Memory B cell (primary cell): ENCODE measurements at regions not wholly inside any gene's neighbourhood (a gene's known extent, or its start where the extent isn't known, plus 50 kb on each side); places are given as distances from the start of the nearest gene placed in this dataset.

Experiments
- ATAC-seq: fragments of 150-1000 bp; cut with Tn5 transposase; 2 replicates; pipeline ENCODE4 v1.10.0; 2021; ENCODE audit warnings: low read depth, mild to moderate bottlenecking, moderate library complexity
- DNase-seq, 2 donors: peaks; one replicate each; pipeline ENCODE4 v3.0.0; 2022; ENCODE audit warnings: low spot score in 2 of 2
- H3K27ac Mint-ChIP-seq: one replicate; pipeline ENCODE4 v1.8.0; 2022; ENCODE audit warnings: mild to moderate bottlenecking, moderate library complexity, mixed read lengths
- H3K27me3 Mint-ChIP-seq: one replicate; pipeline ENCODE4 v1.8.0; 2022; ENCODE audit warnings: mixed read lengths
- H3K36me3 Mint-ChIP-seq: one replicate; pipeline ENCODE4 v1.8.0; 2022; ENCODE audit warnings: mild to moderate bottlenecking, mixed read lengths
- H3K4me1 Mint-ChIP-seq: one replicate; pipeline ENCODE4 v1.8.0; 2022; ENCODE audit warnings: mixed read lengths
- H3K4me3 Mint-ChIP-seq: one replicate; pipeline ENCODE4 v1.8.0; 2022; ENCODE audit warnings: mild to moderate bottlenecking, moderate library complexity, mixed read lengths
- H3K9me3 Mint-ChIP-seq: one replicate; pipeline ENCODE4 v1.8.0; 2022; ENCODE audit warnings: mixed read lengths

GRCh38 chr18:27423581-27423980 is 238.5 kb upstream of the CHST9 start:
- Mint-ChIP-seq H3K4me3 (no peak overlapping the region), H3K4me1 (no peaks in the 10 kb centered on the region), H3K36me3 (no peaks in the 10 kb centered on the region), H3K27me3 (no peaks in the 10 kb centered on the region), H3K9me3 (peaks cover 1% of the 10 kb centered on the region), H3K27ac (no peak overlapping the region)
- ATAC-seq, result no peak
- DNase-seq, result no peak

- Mint-ChIP-seq H3K9me3 (peaks cover 1% of the 10 kb centered on the region), H3K36me3 (no peaks in the 10 kb centered on the region), H3K4me1 (no peaks in the 10 kb centered on the region), H3K27ac (no peak overlapping the region), H3K4me3 (no peak overlapping the region), H3K27me3 (no peaks in the 10 kb centered on the region)
- DNase-seq (no peak), ATAC-seq (no peak)
These were observed 234.5 kb upstream of the CHST9 start for GRCh38 chr18:27419646-27420045.

DNA sequence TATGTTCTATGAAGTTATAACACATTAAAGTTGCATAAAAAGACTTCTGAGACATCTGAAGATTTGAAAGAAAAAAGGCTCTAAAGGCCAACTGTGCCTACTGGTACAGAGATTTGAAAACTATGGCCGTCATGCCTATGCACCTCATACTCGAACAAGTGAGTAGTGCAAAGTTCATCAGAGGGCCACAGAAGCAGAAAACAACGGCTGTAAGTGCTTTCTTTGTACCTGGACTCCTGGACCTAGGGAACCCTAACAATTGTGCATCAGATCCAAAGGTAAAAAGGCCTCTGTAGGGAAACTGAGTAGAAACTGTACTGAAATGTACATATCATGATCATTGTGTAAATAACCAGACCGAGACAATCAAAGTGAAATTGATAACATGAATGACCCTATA is 230.4 kb upstream of the CHST9 start:
- Mint-ChIP-seq H3K36me3 (no peaks in the 10 kb centered on the region), H3K9me3 (no peaks in the 10 kb centered on the region), H3K27me3 (no peaks in the 10 kb centered on the region), H3K27ac (no peak overlapping the region), H3K4me1 (no peaks in the 10 kb centered on the region), H3K4me3 (no peak overlapping the region)
- no peak for DNase-seq
- ATAC-seq, result no peak

DNA sequence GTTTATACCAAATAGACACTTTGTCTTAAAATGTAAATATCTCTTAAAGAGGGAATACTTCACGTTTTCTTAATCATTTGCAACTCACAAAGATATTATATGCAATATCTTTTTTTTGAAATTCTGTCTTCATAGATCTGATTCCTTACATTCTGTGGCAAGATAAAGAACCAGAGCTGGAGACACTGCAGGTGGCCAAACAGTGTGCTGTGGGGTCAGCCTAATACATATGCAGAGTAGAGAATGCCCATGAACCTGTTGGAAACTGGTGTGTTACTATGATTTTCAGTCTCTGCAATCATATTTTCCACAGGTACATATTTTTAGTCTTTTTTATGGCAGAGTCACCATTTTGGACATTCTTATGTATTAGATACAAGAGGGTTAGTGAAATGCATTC is 229.6 kb upstream of the CHST9 start:
- DNase-seq (no peak), ATAC-seq (no peak)
- H3K4me1 Mint-ChIP-seq, result no peaks in the 10 kb centered on the region
- H3K9me3 Mint-ChIP-seq, result no peaks in the 10 kb centered on the region
- no peak overlapping the region for H3K27ac Mint-ChIP-seq
- no peak overlapping the region for H3K4me3 Mint-ChIP-seq
- H3K36me3 Mint-ChIP-seq, result no peaks in the 10 kb centered on the region
- H3K27me3 Mint-ChIP-seq, result no peaks in the 10 kb centered on the region

DNA sequence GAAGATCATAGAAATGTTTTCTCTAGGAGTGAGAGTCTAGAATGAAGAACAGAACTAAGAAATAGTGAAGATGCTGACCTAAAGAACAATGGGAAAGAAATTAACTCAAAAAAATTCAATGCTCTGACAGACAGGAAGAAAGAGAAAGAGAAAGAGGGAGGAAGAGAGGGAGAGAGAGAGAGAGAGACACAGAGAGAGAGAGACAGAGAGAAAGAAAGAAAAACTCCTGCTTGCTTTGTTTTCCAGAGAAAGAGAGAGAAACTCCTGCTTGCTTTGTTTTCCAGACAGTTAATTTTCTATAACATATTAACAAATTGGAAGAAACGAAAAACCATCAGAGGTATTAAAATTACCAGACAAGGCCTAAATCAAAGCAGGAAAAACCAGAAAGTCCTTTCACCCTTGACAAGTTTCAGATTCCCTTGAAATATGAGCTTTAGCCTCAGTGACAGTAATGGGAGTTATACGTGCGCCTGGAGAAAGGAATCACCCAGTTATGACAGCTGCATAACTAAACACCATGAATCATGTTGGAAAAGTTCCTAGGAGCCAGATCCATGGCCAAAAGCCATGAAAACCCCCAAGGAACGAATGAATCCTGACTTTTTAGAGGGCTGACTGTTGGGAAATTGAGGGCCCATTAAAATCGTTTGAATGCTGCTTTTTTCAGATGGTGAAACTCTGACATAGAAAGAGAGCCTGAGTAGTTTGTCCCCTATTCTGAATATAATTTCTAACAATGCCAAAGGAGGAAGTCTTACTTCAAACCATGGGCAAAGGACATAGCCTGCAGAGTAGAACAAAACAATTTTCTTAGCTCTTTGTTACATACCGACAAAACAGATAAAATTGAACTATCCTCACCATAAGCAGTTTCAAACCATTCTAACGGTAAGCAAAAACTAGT is 228.6 kb upstream of the CHST9 start:
- DNase-seq (no peak), ATAC-seq (no peak)
- Mint-ChIP-seq H3K36me3 (no peaks in the 10 kb centered on the region), H3K4me3 (no peak overlapping the region), H3K27ac (no peak overlapping the region), H3K27me3 (no peaks in the 10 kb centered on the region), H3K4me1 (no peaks in the 10 kb centered on the region), H3K9me3 (no peaks in the 10 kb centered on the region)

- DNase-seq, result no peak
- no peaks in the 10 kb centered on the region for H3K36me3 Mint-ChIP-seq
- H3K27ac Mint-ChIP-seq, result no peak overlapping the region
- ATAC-seq, result no peak
- H3K27me3 Mint-ChIP-seq, result no peaks in the 10 kb centered on the region
- H3K4me3 Mint-ChIP-seq, result no peak overlapping the region
- H3K4me1 Mint-ChIP-seq, result no peaks in the 10 kb centered on the region
- no peaks in the 10 kb centered on the region for H3K9me3 Mint-ChIP-seq
These were observed 227.4 kb upstream of the CHST9 start for GRCh38 chr18:27412556-27412955.

GRCh38 chr18:27411911-27412310 is 226.8 kb upstream of the CHST9 start:
- Mint-ChIP-seq H3K9me3 (no peaks in the 10 kb centered on the region), H3K36me3 (no peaks in the 10 kb centered on the region), H3K27ac (no peak overlapping the region), H3K4me1 (no peaks in the 10 kb centered on the region), H3K27me3 (no peaks in the 10 kb centered on the region), H3K4me3 (no peak overlapping the region)
- DNase-seq, result no peak
- ATAC-seq, result no peak

GRCh38 chr18:27411013-27411412 is 225.9 kb upstream of the CHST9 start:
- Mint-ChIP-seq H3K9me3 (no peaks in the 10 kb centered on the region), H3K4me3 (no peak overlapping the region), H3K4me1 (no peaks in the 10 kb centered on the region), H3K27ac (no peak overlapping the region), H3K36me3 (no peaks in the 10 kb centered on the region), H3K27me3 (no peaks in the 10 kb centered on the region)
- DNase-seq (no peak), ATAC-seq (no peak)

- ATAC-seq, result no peak
- no peaks in the 10 kb centered on the region for H3K27me3 Mint-ChIP-seq
- no peaks in the 10 kb centered on the region for H3K4me1 Mint-ChIP-seq
- no peak overlapping the region for H3K4me3 Mint-ChIP-seq
- no peak for DNase-seq
- H3K9me3 Mint-ChIP-seq, result no peaks in the 10 kb centered on the region
- no peaks in the 10 kb centered on the region for H3K36me3 Mint-ChIP-seq
- H3K27ac Mint-ChIP-seq, result no peak overlapping the region
These were observed 219.7 kb upstream of the CHST9 start for GRCh38 chr18:27404855-27405254.

GRCh38 chr18:27400001-27400400 is 214.9 kb upstream of the CHST9 start:
- DNase-seq (no peak), ATAC-seq (no peak)
- Mint-ChIP-seq H3K36me3 (no peaks in the 10 kb centered on the region), H3K27ac (no peak overlapping the region), H3K4me3 (no peak overlapping the region), H3K27me3 (no peaks in the 10 kb centered on the region), H3K9me3 (no peaks in the 10 kb centered on the region), H3K4me1 (no peaks in the 10 kb centered on the region)

DNA sequence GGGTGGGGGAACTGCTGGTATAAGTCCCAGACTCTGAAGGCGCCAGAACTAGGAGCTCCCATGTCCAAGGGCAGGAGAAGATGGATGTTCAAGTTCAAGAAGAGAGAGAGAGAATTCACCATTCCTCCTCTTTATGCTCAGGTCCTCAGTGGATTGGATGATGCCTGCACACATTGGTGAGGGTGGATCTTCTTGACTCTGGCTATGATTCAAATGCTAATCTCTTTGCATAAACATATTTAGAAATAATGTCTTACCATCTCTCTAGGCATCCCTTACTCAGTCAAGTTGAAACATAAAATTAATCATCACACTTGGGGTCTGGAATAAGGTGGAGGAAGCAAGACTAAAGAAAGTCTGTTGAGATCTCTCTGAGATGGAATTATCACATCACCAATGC is 210.6 kb upstream of the CHST9 start:
- Mint-ChIP-seq H3K27me3 (no peaks in the 10 kb centered on the region), H3K27ac (no peak overlapping the region), H3K9me3 (peaks cover 2% of the 10 kb centered on the region), H3K4me1 (no peaks in the 10 kb centered on the region), H3K36me3 (no peaks in the 10 kb centered on the region), H3K4me3 (no peak overlapping the region)
- DNase-seq (no peak), ATAC-seq (no peak)

- no peak for DNase-seq
- no peaks in the 10 kb centered on the region for H3K27me3 Mint-ChIP-seq
- H3K27ac Mint-ChIP-seq, result no peak overlapping the region
- no peak for ATAC-seq
- no peaks in the 10 kb centered on the region for H3K36me3 Mint-ChIP-seq
- H3K4me1 Mint-ChIP-seq, result no peaks in the 10 kb centered on the region
- H3K4me3 Mint-ChIP-seq, result no peak overlapping the region
- peaks cover 4% of the 10 kb centered on the region for H3K9me3 Mint-ChIP-seq
These were observed 209.6 kb upstream of the CHST9 start for GRCh38 chr18:27394687-27395086.

DNA sequence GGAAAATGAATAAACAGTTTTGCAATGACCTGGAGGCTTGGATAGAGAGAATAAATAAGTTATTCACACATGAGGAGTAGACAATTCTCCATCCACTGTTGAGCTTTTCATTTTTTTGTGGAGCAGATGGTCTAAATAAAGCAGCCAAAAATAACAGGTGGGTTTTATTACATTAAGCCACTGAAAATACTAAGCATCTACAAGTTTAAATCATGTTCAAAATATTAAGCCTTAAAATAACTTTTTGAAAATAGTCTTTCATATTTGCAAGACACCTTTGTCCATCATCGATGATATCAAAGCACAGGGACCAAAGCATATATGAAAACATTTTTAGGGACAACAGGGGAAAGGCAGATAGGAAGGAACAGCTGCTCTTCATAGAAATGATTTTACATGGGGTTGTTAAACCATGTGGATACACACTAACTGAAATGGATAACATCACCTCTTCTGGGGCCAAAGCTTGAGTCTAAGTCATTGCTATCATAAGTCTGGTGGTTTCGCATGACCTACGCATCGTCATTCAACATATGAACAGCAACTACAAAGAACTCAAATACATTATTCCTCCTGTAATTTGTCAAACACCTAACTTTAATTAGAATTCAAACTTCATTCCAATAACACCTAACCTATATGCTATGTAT is 197.6 kb upstream of the CHST9 start:
- no peak overlapping the region for H3K27ac Mint-ChIP-seq
- H3K36me3 Mint-ChIP-seq, result no peaks in the 10 kb centered on the region
- no peak for DNase-seq
- ATAC-seq, result no peak
- H3K9me3 Mint-ChIP-seq, result peaks cover 11% of the 10 kb centered on the region
- H3K4me1 Mint-ChIP-seq, result no peaks in the 10 kb centered on the region
- no peak overlapping the region for H3K4me3 Mint-ChIP-seq
- H3K27me3 Mint-ChIP-seq, result no peaks in the 10 kb centered on the region

- H3K9me3 Mint-ChIP-seq, result peaks cover 5% of the 10 kb centered on the region
- H3K27me3 Mint-ChIP-seq, result no peaks in the 10 kb centered on the region
- ATAC-seq (no peak), DNase-seq (no peak)
- no peak overlapping the region for H3K4me3 Mint-ChIP-seq
- no peaks in the 10 kb centered on the region for H3K36me3 Mint-ChIP-seq
- no peak overlapping the region for H3K27ac Mint-ChIP-seq
- no peaks in the 10 kb centered on the region for H3K4me1 Mint-ChIP-seq
These were observed 193.5 kb upstream of the CHST9 start for GRCh38 chr18:27378431-27379095.
